22Rv1 (cell line): ENCODE measurements at regions not wholly inside any gene's neighbourhood (a gene's known extent, or its start where the extent isn't known, plus 50 kb on each side); places are given as distances from the start of the nearest gene placed in this dataset.

ENCODE experiments used
- CTCF ChIP-seq: fragments of 450-650 bp; IDR thresholded peaks from 2 replicates; pipeline ENCODE4 v1.5.1; 2017; ENCODE audit warnings: mild to moderate bottlenecking
- ZFX ChIP-seq: fragments of 450-650 bp; IDR thresholded peaks from 2 replicates; pipeline ENCODE4 v1.6.1; 2017; ENCODE audit warnings: antibody characterized with exemption, borderline replicate concordance

DNA sequence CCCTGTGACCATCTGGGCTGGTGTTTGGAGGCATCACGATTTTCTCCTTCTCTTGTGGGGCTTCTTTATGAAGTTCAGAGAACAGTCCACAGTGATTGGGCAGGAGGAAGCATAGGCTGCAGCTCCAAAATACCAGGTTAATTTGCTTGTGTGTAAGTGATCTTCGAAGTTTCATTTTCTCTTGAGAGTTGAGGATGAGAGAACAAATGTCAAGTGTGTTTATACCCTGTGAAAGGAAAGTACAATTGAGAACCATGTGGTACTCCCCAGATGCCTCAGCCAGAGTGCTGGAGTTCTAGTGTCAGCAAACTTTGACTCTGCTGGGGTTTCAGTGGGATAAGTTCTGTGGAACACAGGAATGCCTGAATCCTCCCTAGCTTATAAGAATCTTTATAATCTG lies 357.1 kb upstream of the CFAP20DC start:
- TF ChIP-seq CTCF = no peak
- no peak for TF ChIP-seq ZFX
